Neural progenitor cell (in vitro differentiated cells): ENCODE measurements at regions not wholly inside any gene's neighbourhood (a gene's known extent, or its start where the extent isn't known, plus 50 kb on each side); places are given as distances from the start of the nearest gene placed in this dataset.

Experiments
- DNase-seq: peaks from one replicate; pipeline ENCODE4 v3.0.0-alpha.2; 2016; ENCODE audit warnings: low spot score
- H2AFZ ChIP-seq: fragments of 200-600 bp; sonication (generic); replicated peaks from 2 replicates; pipeline ENCODE4 v1.6.1; 2016; ENCODE audit warnings: antibody characterized with exemption
- H3F3A ChIP-seq: fragments of 200-600 bp; sonication (generic); 2 replicates; pipeline ENCODE4 v1.6.1; 2016; ENCODE audit warnings: antibody characterized with exemption, low read depth
- H3K27ac ChIP-seq: fragments of 200-600 bp; sonication (generic); 2 replicates; pipeline ENCODE4 v1.5.1; 2016; ENCODE audit warnings: mild to moderate bottlenecking
- H3K27me3 ChIP-seq: fragments of 200-600 bp; sonication (generic); 2 replicates; pipeline ENCODE4 v1.6.1; 2016; ENCODE audit warnings: mild to moderate bottlenecking, moderate library complexity
- H3K36me3 ChIP-seq: fragments of 200-600 bp; sonication (generic); 2 replicates; pipeline ENCODE4 v1.5.1; 2016
- H3K4me1 ChIP-seq: fragments of 200-600 bp; sonication (generic); 2 replicates; pipeline ENCODE4 v1.6.1; 2016; ENCODE audit warnings: mixed run types
- H3K4me2 ChIP-seq: fragments of 200-600 bp; sonication (generic); 2 replicates; pipeline ENCODE4 v1.6.1; 2016
- H3K4me3 ChIP-seq: fragments of 200-600 bp; sonication (generic); 2 replicates; pipeline ENCODE4 v1.5.1; 2016
- H3K79me2 ChIP-seq: fragments of 200-600 bp; sonication (generic); 2 replicates; pipeline ENCODE4 v1.6.1; 2016; ENCODE audit warnings: low read depth
- H3K9ac ChIP-seq: fragments of 200-600 bp; sonication (generic); 2 replicates; pipeline ENCODE4 v1.6.1; 2016
- H3K9me3 ChIP-seq: fragments of 200-600 bp; sonication (generic); 2 replicates; pipeline ENCODE4 v1.5.1; 2016; ENCODE audit warnings: low read depth
- H4K20me1 ChIP-seq: fragments of 200-600 bp; sonication (generic); 2 replicates; pipeline ENCODE4 v1.6.1; 2016; ENCODE audit warnings: low read depth
- H3K27ac Mint-ChIP-seq: 3 replicates; pipeline ENCODE4 v1.8.0; 2021; ENCODE audit warnings: mixed read lengths
- H3K27me3 Mint-ChIP-seq: 2 replicates; pipeline ENCODE4 v1.8.0; 2022; ENCODE audit warnings: low read depth, mild to moderate bottlenecking, inconsistent platforms, moderate library complexity, mixed read lengths; ENCODE audit not compliant: insufficient read depth
- H3K36me3 Mint-ChIP-seq: 3 replicates; pipeline ENCODE4 v1.8.0; 2021; ENCODE audit warnings: mixed read lengths
- H3K4me1 Mint-ChIP-seq: 3 replicates; pipeline ENCODE4 v1.8.0; 2021; ENCODE audit warnings: mixed read lengths
- H3K4me3 Mint-ChIP-seq: 3 replicates; pipeline ENCODE4 v1.8.0; 2021; ENCODE audit warnings: mild to moderate bottlenecking, moderate library complexity, mixed read lengths
- H3K9me3 Mint-ChIP-seq: 3 replicates; pipeline ENCODE4 v1.8.0; 2020; ENCODE audit warnings: mixed read lengths
- EZH2 ChIP-seq: fragments of 200-600 bp; sonication (generic); IDR thresholded peaks from 2 replicates; pipeline ENCODE4 v1.6.1; 2017; ENCODE audit warnings: antibody characterized with exemption, mild to moderate bottlenecking, moderate library complexity
- EZH2phosphoT487 ChIP-seq: fragments of 200-600 bp; sonication (generic); IDR thresholded peaks from 2 replicates; pipeline ENCODE4 v1.6.1; 2017; ENCODE audit warnings: antibody characterized with exemption
- TF ChIP-seq, protein P1 (sequence below): fragments of 200-600 bp; sonication (generic); IDR thresholded peaks from 2 replicates; pipeline ENCODE4 v1.5.1; 2017; ENCODE audit warnings: antibody characterized with exemption, mild to moderate bottlenecking

GRCh38 chr12:65660836-65661235 lies 163.4 kb upstream of the HMGA2 start:
- Histone ChIP-seq H3K9me3 (no peaks in the 10 kb centered on the region), H3K27ac (no peak overlapping the region), H2AFZ (no peak overlapping the region), H3K36me3 (no peaks in the 10 kb centered on the region), H3F3A (no peaks in the 10 kb centered on the region), H3K79me2 (no peaks in the 10 kb centered on the region), H3K9ac (no peak overlapping the region), H4K20me1 (no peaks in the 10 kb centered on the region), H3K4me1 (no peaks in the 10 kb centered on the region), H3K4me3 (no peak overlapping the region), H3K27me3 (no peaks in the 10 kb centered on the region), H3K4me2 (no peak overlapping the region)
- peaks cover 6% of the 10 kb centered on the region for H3K27me3 Mint-ChIP-seq
- H3K36me3 Mint-ChIP-seq, result no peaks in the 10 kb centered on the region
- TF ChIP-seq, protein P1, sequence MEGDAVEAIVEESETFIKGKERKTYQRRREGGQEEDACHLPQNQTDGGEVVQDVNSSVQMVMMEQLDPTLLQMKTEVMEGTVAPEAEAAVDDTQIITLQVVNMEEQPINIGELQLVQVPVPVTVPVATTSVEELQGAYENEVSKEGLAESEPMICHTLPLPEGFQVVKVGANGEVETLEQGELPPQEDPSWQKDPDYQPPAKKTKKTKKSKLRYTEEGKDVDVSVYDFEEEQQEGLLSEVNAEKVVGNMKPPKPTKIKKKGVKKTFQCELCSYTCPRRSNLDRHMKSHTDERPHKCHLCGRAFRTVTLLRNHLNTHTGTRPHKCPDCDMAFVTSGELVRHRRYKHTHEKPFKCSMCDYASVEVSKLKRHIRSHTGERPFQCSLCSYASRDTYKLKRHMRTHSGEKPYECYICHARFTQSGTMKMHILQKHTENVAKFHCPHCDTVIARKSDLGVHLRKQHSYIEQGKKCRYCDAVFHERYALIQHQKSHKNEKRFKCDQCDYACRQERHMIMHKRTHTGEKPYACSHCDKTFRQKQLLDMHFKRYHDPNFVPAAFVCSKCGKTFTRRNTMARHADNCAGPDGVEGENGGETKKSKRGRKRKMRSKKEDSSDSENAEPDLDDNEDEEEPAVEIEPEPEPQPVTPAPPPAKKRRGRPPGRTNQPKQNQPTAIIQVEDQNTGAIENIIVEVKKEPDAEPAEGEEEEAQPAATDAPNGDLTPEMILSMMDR, result no peak
- TF ChIP-seq EZH2phosphoT487 (no peak), EZH2 (no peak)
- H3K4me3 Mint-ChIP-seq, result no peak overlapping the region
- H3K4me1 Mint-ChIP-seq, result peaks cover 16% of the 10 kb centered on the region
- DNase-seq, result no peak
- H3K9me3 Mint-ChIP-seq, result peaks cover 14% of the 10 kb centered on the region
- no peak overlapping the region for H3K27ac Mint-ChIP-seq

- Mint-ChIP-seq H3K27me3 (peaks cover 6% of the 10 kb centered on the region), H3K36me3 (no peaks in the 10 kb centered on the region), H3K9me3 (peaks cover 14% of the 10 kb centered on the region), H3K4me1 (peaks cover under 1% of the 10 kb centered on the region), H3K4me3 (no peak overlapping the region), H3K27ac (no peak overlapping the region)
- Histone ChIP-seq H4K20me1 (no peaks in the 10 kb centered on the region), H3K27ac (no peak overlapping the region), H3K4me2 (no peak overlapping the region), H3K9ac (no peak overlapping the region), H2AFZ (no peak overlapping the region), H3F3A (no peaks in the 10 kb centered on the region), H3K4me1 (peaks cover 9% of the 10 kb centered on the region), H3K27me3 (no peaks in the 10 kb centered on the region), H3K79me2 (no peaks in the 10 kb centered on the region), H3K4me3 (no peak overlapping the region), H3K9me3 (no peaks in the 10 kb centered on the region), H3K36me3 (no peaks in the 10 kb centered on the region)
- TF ChIP-seq, protein P1, result no peak
- no peak for TF ChIP-seq EZH2phosphoT487
- no peak for TF ChIP-seq EZH2
- DNase-seq, result no peak
Observed at GRCh38 chr12:65662590-65662989, 161.7 kb upstream of the HMGA2 start.

- Mint-ChIP-seq H3K4me3 (no peak overlapping the region), H3K36me3 (no peaks in the 10 kb centered on the region), H3K4me1 (peaks cover under 1% of the 10 kb centered on the region), H3K9me3 (peaks cover 14% of the 10 kb centered on the region), H3K27ac (no peak overlapping the region), H3K27me3 (peaks cover 6% of the 10 kb centered on the region)
- Histone ChIP-seq H4K20me1 (no peaks in the 10 kb centered on the region), H3K27ac (no peak overlapping the region), H3K4me1 (peaks cover 15% of the 10 kb centered on the region), H3K9me3 (no peaks in the 10 kb centered on the region), H3K79me2 (no peaks in the 10 kb centered on the region), H3K4me3 (no peak overlapping the region), H3K9ac (no peak overlapping the region), H3K4me2 (no peak overlapping the region), H3K27me3 (no peaks in the 10 kb centered on the region), H3F3A (no peaks in the 10 kb centered on the region), H3K36me3 (no peaks in the 10 kb centered on the region), H2AFZ (no peak overlapping the region)
- no peak for DNase-seq
- TF ChIP-seq EZH2phosphoT487, result no peak
- no peak for TF ChIP-seq EZH2
- TF ChIP-seq, protein P1, result no peak
Observed at GRCh38 chr12:65663097-65663496, 161.2 kb upstream of the HMGA2 start.
